Nephron progenitor cell (in vitro differentiated cells): ENCODE measurements at regions not wholly inside any gene's neighbourhood (a gene's known extent, or its start where the extent isn't known, plus 50 kb on each side); places are given as distances from the start of the nearest gene placed in this dataset.

Experiments used
- DNase-seq: peaks from one replicate; pipeline ENCODE4 v3.0.0; 2021
- H3K27ac Mint-ChIP-seq: 2 replicates; pipeline ENCODE4 v1.8.0; 2021; ENCODE audit warnings: mild to moderate bottlenecking, moderate library complexity, mixed read lengths
- H3K27me3 Mint-ChIP-seq: 2 replicates; pipeline ENCODE4 v1.8.0; 2021; ENCODE audit warnings: mild to moderate bottlenecking, low read depth, mixed read lengths; ENCODE audit not compliant: poor library complexity
- H3K36me3 Mint-ChIP-seq: 2 replicates; pipeline ENCODE4 v1.8.0; 2021; ENCODE audit warnings: low read depth, mixed read lengths
- H3K4me1 Mint-ChIP-seq: 2 replicates; pipeline ENCODE4 v1.8.0; 2021; ENCODE audit warnings: mixed read lengths
- H3K4me3 Mint-ChIP-seq: 2 replicates; pipeline ENCODE4 v1.8.0; 2021; ENCODE audit warnings: mild to moderate bottlenecking, moderate library complexity, mixed read lengths
- H3K9me3 Mint-ChIP-seq: 2 replicates; pipeline ENCODE4 v1.8.0; 2021; ENCODE audit warnings: mild to moderate bottlenecking, moderate library complexity, mixed read lengths
- TF ChIP-seq, protein P1 (sequence below): fragments of 200-600 bp; sonication (generic); IDR thresholded peaks from 2 replicates; pipeline ENCODE4 v1.5.0; 2021; ENCODE audit warnings: antibody characterized with exemption

DNA sequence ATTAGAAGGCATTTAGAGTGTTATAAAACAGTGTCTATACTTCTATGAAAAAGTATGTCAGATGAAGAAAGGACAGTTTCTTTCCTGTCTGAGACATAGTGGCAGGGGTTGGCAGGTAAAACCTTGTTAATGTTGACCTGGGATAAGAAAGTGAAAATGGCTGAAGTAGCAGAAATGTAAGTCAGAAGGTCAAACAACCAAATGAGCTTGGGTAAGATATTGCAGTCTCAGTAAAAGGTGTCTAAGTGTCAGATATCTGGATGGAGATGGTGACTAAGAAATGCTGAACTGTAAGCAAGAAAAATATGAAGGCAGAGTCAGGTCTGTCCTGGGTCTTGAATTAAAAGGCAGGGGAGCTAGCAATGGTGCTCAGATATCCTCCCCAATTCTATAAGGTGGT lies 400.3 kb downstream of the CD109 start:
- H3K9me3 Mint-ChIP-seq, result peaks cover 5% of the 10 kb centered on the region
- H3K4me1 Mint-ChIP-seq, result no peaks in the 10 kb centered on the region
- no peaks in the 10 kb centered on the region for H3K36me3 Mint-ChIP-seq
- DNase-seq, result no peak
- no peaks in the 10 kb centered on the region for H3K27me3 Mint-ChIP-seq
- no peak overlapping the region for H3K4me3 Mint-ChIP-seq
- H3K27ac Mint-ChIP-seq, result no peak overlapping the region
- TF ChIP-seq, protein P1, sequence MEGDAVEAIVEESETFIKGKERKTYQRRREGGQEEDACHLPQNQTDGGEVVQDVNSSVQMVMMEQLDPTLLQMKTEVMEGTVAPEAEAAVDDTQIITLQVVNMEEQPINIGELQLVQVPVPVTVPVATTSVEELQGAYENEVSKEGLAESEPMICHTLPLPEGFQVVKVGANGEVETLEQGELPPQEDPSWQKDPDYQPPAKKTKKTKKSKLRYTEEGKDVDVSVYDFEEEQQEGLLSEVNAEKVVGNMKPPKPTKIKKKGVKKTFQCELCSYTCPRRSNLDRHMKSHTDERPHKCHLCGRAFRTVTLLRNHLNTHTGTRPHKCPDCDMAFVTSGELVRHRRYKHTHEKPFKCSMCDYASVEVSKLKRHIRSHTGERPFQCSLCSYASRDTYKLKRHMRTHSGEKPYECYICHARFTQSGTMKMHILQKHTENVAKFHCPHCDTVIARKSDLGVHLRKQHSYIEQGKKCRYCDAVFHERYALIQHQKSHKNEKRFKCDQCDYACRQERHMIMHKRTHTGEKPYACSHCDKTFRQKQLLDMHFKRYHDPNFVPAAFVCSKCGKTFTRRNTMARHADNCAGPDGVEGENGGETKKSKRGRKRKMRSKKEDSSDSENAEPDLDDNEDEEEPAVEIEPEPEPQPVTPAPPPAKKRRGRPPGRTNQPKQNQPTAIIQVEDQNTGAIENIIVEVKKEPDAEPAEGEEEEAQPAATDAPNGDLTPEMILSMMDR, result no peak

GRCh38 chr6:74093361-74093760 lies 397.4 kb downstream of the CD109 start:
- Mint-ChIP-seq H3K27me3 (no peaks in the 10 kb centered on the region), H3K4me3 (no peak overlapping the region), H3K9me3 (peaks cover 5% of the 10 kb centered on the region), H3K36me3 (no peaks in the 10 kb centered on the region), H3K27ac (no peak overlapping the region), H3K4me1 (no peaks in the 10 kb centered on the region)
- TF ChIP-seq, protein P1, result no peak
- no peak for DNase-seq

GRCh38 chr6:74091794-74092157 lies 395.8 kb downstream of the CD109 start:
- no peak overlapping the region for H3K27ac Mint-ChIP-seq
- H3K4me3 Mint-ChIP-seq, result no peak overlapping the region
- H3K4me1 Mint-ChIP-seq, result no peaks in the 10 kb centered on the region
- DNase-seq, result no peak
- H3K36me3 Mint-ChIP-seq, result no peaks in the 10 kb centered on the region
- H3K9me3 Mint-ChIP-seq, result peaks cover 5% of the 10 kb centered on the region
- H3K27me3 Mint-ChIP-seq, result no peaks in the 10 kb centered on the region
- TF ChIP-seq, protein P1, result no peak

DNA sequence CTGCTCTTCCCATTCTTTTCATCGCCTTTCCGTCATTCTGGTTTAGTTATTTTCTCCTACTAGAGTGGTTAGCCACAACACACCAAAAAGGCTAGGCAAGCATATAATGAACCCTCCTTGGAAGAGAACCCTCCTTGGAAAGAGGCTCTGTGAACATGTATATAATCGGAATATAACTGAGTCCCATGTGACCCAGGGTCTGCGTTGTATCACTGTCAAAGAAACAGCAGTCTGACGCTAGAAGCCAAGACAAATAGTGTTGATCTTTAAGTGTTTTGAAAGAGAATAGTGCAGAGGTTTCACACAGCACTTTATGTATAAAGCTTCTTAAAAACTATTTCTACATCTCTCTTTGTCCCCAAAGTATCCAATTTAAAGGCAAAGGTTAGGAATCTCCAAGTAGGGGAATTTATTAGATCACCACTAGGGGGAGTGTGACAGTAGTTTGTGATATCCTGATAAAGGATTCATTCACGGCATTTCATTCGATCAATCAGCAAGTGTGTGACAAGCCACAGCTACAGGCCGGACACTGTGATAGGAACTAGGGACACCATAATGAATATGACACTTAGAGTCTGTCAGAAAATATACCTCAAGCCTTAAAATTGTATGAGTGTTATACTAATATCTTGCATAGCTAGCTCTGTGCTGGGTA lies 395.3 kb downstream of the CD109 start:
- peak; percentile 15 for DNase-seq
- no peaks in the 10 kb centered on the region for H3K4me1 Mint-ChIP-seq
- H3K4me3 Mint-ChIP-seq, result no peak overlapping the region
- no peaks in the 10 kb centered on the region for H3K27me3 Mint-ChIP-seq
- no peak overlapping the region for H3K27ac Mint-ChIP-seq
- peaks cover 1% of the 10 kb centered on the region for H3K9me3 Mint-ChIP-seq
- H3K36me3 Mint-ChIP-seq, result no peaks in the 10 kb centered on the region
- TF ChIP-seq, protein P1, result peak; percentile 76

DNA sequence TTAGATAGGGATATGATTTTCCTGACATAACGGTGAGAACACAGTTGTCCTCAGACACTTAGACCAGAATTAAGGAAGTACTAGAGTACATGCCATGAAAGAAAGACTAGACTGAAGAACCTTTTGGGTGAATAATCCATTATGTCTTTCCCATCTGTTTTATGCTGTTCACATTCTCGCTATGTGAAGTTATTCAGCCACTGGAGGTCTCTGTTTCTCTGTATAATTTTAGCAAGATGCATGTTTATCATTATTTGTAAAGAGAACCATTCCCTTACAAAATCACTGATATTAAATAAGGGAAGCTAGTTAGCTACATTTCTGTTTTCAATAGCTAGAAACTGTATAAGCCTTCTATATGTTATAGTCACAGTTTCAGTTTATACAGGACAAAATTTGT lies 391.9 kb downstream of the CD109 start:
- no peak for DNase-seq
- no peak overlapping the region for H3K4me3 Mint-ChIP-seq
- H3K27me3 Mint-ChIP-seq, result no peaks in the 10 kb centered on the region
- peaks cover 10% of the 10 kb centered on the region for H3K9me3 Mint-ChIP-seq
- H3K36me3 Mint-ChIP-seq, result no peaks in the 10 kb centered on the region
- TF ChIP-seq, protein P1, result no peak
- H3K4me1 Mint-ChIP-seq, result no peaks in the 10 kb centered on the region
- H3K27ac Mint-ChIP-seq, result no peak overlapping the region

GRCh38 chr6:74075896-74076295 lies 379.9 kb downstream of the CD109 start:
- TF ChIP-seq, protein P1, result no peak
- Mint-ChIP-seq H3K36me3 (no peaks in the 10 kb centered on the region), H3K4me1 (no peaks in the 10 kb centered on the region), H3K4me3 (no peak overlapping the region), H3K9me3 (peaks cover 12% of the 10 kb centered on the region), H3K27ac (no peak overlapping the region), H3K27me3 (no peaks in the 10 kb centered on the region)
- DNase-seq, result no peak
